CD4-positive, alpha-beta T cell treated with Interleukin-4 for 4 hours (primary cell): ENCODE measurements at regions not wholly inside any gene's neighbourhood (a gene's known extent, or its start where the extent isn't known, plus 50 kb on each side); places are given as distances from the start of the nearest gene placed in this dataset.
"Not testable (repeated sequence)": the region's sequence is repeated elsewhere in the genome, so short reads cannot be mapped to it uniquely, and the experiment has no call there.

Source experiments
- DNase-seq: peaks from one replicate; pipeline ENCODE4 v3.0.0-alpha.2; 2020

- DNase-seq: no peak
These were observed 208.7 kb downstream of the EMX2 start for GRCh38 chr10:117751259-117751658.

- no peak for DNase-seq
These were observed 209.6 kb downstream of the EMX2 start for GRCh38 chr10:117752103-117752502.

- no peak for DNase-seq
These were observed 212.5 kb downstream of the EMX2 start for GRCh38 chr10:117754770-117755658.

GRCh38 chr10:117755659-117756014 is 213.1 kb downstream of the EMX2 start:
- no peak for DNase-seq

GRCh38 chr10:117757086-117757720 is 214.7 kb downstream of the EMX2 start:
- no peak for DNase-seq

- DNase-seq: no peak
These were observed 216.7 kb downstream of the EMX2 start for GRCh38 chr10:117759266-117759665.

- DNase-seq: no peak
These were observed 219.1 kb downstream of the EMX2 start for GRCh38 chr10:117761695-117762094.

- no peak for DNase-seq
These were observed 219.7 kb downstream of the EMX2 start for GRCh38 chr10:117762126-117762818.

- DNase-seq: no peak
These were observed 220.2 kb downstream of the EMX2 start for GRCh38 chr10:117762819-117763172.

- no peak for DNase-seq
These were observed 221.0 kb downstream of the EMX2 start for GRCh38 chr10:117763528-117763927.

- no peak for DNase-seq
These were observed 225.9 kb downstream of the EMX2 start for GRCh38 chr10:117768333-117769042.

GRCh38 chr10:117775526-117775925 is 233.0 kb downstream of the EMX2 start:
- no peak for DNase-seq

GRCh38 chr10:117777222-117777621 is 234.7 kb downstream of the EMX2 start:
- not testable (repeated sequence) for DNase-seq

- DNase-seq: no peak
These were observed 235.7 kb downstream of the EMX2 start for GRCh38 chr10:117778241-117778640.

- DNase-seq: no peak
These were observed 237.9 kb downstream of the EMX2 start for GRCh38 chr10:117780411-117780810.

GRCh38 chr10:117781216-117781831 is 238.8 kb downstream of the EMX2 start:
- no peak for DNase-seq

GRCh38 chr10:117782276-117782675 is 239.7 kb downstream of the EMX2 start:
- DNase-seq: no peak

GRCh38 chr10:117783698-117784395 is 241.3 kb downstream of the EMX2 start:
- no peak for DNase-seq

GRCh38 chr10:117784776-117785175 is 242.2 kb downstream of the EMX2 start:
- no peak for DNase-seq

GRCh38 chr10:117788911-117789310 is 246.4 kb downstream of the EMX2 start:
- no peak for DNase-seq

- DNase-seq: no peak
These were observed 247.6 kb downstream of the EMX2 start for GRCh38 chr10:117790179-117790578.

- DNase-seq: no peak
These were observed 248.1 kb downstream of the EMX2 start for GRCh38 chr10:117790621-117791020.
